Fibroblast of lung (primary cell): ENCODE measurements at regions not wholly inside any gene's neighbourhood (a gene's known extent, or its start where the extent isn't known, plus 50 kb on each side); places are given as distances from the start of the nearest gene placed in this dataset.

Experiments used
- CTCF ChIP-seq, 2 donors: IDR thresholded peaks in 1 of 2; conservative IDR thresholded peaks in 1 of 2; 1 replicate in 1 of 2; 2 replicates in 1 of 2; pipeline ENCODE4 v1.5.1; 2011 to 2012; ENCODE audit warnings: low read length in 2 of 2, control low read depth in 1 of 2, inconsistent platforms in 1 of 2, low read depth in 1 of 2, mild to moderate bottlenecking in 1 of 2
- EZH2 ChIP-seq: IDR thresholded peaks from 2 replicates; pipeline ENCODE4 v1.5.1; 2012; ENCODE audit warnings: low read length, control low read depth, mild to moderate bottlenecking; ENCODE audit errors: missing control alignments

DNA sequence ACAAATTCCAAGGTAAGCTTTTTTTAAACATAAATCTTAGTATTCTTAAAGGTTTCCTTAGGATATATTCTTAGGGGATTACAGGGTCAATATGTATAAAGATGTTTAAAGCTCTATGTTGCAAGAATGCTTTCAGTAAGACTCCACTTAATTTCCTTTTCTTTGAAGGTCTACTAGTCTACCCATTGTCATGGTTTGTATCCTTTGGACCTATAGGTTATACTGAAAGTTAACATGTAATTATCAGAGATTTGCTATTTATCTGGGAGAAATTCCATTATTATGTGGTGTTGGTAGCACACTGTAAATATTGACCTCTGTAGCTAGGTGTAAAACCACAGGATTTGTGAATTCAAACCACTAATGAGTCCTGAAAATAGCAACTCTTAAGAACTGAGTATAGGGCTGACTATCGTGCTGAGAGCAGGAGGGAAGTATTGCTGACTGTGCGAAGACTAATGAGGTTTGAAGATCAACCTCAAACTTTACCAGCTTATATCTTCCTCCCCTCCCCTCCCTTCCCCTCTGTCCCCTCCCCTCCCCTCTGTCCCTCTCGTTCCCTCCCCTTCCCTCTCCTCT is 85.6 kb downstream of the GADD45G start:
- no peak for TF ChIP-seq CTCF (conservative IDR thresholded peaks at IDR 0.05 in 1 of 2, IDR thresholded peaks at IDR 0.05 in 1 of 2; ENCODE audit: low read depth in 1 of 2, low read length in 2 of 2)
- TF ChIP-seq EZH2 = no peak
